Activated CD4-positive, CD25-positive, alpha-beta regulatory T cell treated with anti-CD3 and anti-CD28 coated beads, Interleukin-2, amount 50 U/mL, for 72 hours (primary cell): ENCODE measurements at regions not wholly inside any gene's neighbourhood (a gene's known extent, or its start where the extent isn't known, plus 50 kb on each side); places are given as distances from the start of the nearest gene placed in this dataset.

ENCODE experiments used
- DNase-seq: peaks from one replicate; pipeline ENCODE4 v3.0.0; 2021

DNA sequence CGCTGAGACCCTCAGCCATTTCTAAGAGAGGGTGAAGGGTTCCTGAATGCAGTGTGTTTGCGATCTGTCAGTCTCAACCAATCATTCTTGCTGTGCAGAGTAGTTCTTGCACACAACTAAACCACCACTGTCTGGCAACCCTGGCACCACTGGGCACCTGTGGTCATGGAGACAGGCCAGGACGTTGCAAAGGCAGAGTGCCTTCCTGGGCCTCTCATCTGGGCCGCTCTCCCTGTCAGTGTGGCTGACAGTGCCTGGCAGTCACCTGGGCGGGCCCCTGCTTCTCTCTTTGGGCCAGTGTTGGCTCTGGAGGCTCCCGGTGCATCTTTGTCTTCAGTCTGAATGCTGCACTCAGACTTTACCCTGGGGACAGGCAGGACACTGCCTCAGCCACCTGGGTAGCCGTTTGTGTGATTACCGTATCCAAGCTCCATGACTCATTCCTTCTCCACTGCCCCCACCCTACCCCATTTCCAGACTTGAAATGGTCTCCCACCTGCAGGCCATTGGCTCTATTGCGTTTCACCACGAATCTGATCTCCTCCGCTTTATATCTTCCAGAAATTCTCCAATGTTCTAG, 104.6 kb upstream of the KLF13 start:
- DNase-seq: peak; percentile 7

DNA sequence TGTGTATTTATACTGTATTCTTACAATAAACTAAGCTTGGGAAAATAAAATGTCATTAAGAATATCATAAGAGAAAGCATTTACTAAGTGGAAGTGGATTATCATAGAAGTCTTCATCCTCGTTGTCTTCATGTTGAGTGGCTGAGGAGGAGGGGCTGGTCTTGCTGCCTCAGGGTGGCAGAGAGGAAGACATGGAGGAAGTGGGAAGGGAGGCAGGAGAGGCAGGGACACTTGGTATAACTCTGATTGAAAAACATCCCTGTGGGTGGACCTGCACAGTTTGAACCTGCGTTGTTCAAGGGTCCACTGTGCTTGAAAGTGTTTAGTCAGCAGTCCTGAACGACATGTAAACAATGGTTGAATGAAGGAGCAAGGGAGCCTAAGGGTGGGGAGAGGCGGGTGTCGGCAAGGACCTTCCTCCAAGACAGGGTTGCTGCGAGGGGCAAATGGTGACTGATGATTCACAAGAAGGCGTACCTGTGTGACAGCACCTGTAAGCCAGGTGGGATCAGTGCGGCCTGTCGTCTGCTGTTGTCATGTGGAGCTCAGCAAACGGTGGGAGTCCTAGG, 103.8 kb upstream of the KLF13 start:
- peak; percentile 13 for DNase-seq

GRCh38 chr15:31223478-31224350, 102.9 kb upstream of the KLF13 start:
- DNase-seq: peak; percentile 22

DNA sequence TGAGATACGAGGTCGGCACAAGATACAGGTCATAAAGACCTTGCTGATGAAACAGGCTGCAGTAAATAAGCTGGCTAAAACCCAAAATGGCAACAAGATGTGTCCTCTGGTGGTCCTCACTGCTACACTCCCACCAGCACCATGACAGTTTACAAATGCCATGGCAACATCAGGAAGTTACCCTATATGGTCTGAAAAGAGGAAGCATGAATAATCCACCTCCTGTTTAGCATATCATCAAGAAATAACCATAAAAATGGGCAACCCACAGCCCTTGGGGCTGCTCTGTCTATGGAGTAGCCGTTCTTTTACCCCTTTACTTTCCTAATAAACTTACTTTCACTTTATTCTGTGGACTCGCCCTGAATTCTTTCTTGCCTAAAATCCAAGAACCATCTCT, 102.0 kb upstream of the KLF13 start:
- peak; percentile 2 for DNase-seq

GRCh38 chr15:31225356-31225955, 101.2 kb upstream of the KLF13 start:
- DNase-seq: no peak

DNA sequence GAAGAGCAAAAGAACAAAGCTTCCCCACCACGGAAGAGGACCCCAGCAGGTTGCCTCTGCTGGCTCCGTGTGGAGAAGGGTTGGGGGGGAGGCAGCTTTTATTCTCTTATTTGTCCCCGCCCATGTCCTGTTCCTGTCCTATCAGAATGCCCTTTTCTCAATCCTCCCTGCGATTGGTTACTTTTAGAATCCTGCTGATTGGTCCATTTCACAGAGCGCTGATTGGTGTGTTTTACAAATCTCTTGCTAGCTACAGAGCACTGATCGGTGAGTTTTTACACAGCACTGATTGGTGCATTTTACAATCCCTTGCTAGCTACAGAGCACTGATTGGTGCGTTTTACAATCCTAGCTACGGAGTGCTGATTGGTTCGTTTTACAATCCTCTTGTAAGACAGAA, 100.6 kb upstream of the KLF13 start:
- DNase-seq: no peak

GRCh38 chr15:31227235-31227634, 99.4 kb upstream of the KLF13 start:
- no peak for DNase-seq

- no peak for DNase-seq
Observed at GRCh38 chr15:31228011-31228484, 98.6 kb upstream of the KLF13 start.

DNA sequence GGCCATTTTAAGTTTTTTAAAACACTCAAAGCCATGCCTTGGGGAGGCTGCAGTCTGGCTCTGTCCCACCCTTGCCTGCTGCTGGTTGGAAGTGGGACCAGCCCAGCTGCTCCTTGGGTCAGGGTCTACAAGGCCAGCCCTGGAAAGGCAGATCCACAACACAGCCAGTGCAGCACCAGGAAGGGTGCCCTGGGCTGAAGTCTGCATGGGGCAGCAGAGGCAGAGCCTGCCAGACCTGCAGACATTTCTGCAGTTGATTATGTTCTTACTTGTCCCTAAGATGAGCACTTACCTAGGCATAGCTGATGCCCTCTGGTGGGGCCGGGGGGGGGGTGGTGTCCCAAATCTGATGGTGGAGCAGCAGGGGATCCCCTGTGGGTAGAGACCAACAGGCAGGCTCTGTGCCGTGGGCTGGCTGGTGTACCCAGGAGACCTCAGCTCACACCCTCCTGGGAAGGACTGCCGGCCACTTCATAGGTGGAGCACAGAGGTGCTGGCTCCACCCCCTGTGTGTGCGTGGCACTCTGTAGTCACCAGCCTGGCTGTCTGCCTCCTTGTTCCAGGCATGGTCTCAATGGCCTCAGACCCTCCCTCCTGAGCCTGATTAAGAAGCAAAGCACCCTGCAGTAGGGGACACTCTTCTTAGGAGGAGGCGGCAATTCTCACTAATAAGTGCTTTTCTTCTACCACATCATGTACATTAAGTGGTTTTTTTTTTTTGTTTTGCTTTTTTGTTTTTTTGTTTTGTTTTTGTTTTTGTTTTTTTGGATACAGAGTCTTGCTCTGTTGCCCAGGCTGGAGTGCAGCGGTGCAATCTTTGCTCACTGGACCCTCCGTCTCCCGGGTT, 97.4 kb upstream of the KLF13 start:
- DNase-seq: no peak

- no peak for DNase-seq
Observed at GRCh38 chr15:31230630-31231485, 95.8 kb upstream of the KLF13 start.

DNA sequence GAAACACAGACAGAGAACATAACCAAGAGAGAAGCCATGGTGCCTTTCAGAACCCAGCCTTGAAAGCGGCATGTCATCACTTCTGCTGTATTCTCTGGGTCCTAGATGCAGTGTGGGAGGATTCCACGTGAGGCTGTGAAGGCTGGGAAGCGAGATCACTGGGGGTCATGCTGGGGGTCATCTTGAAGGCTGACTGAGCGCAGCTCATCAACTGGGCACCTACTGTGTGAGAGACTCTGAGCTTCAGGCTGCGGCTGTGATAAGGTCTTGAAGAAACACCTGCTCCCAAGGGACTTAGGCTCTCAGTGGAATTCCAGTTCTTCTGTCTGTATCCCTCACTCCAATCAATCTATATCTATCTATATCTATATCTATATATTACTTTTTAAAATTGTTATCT, 91.8 kb upstream of the KLF13 start:
- no peak for DNase-seq

GRCh38 chr15:31235311-31236183, 91.1 kb upstream of the KLF13 start:
- DNase-seq: no peak

GRCh38 chr15:31236184-31237042, 90.2 kb upstream of the KLF13 start:
- DNase-seq: no peak

DNA sequence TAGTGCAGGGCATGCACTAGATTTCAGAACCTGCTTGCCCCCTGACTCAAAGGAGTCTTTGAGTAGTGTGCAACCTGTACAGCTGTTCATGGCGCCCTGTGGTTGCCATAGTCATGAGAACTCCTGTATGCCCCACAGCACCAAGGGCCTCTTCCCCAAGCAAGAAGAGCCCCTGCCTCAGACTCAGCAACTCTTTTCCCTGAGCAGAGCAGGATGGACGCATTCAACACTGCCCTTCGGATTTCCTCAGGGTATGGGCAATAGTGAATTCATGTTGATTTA, 89.7 kb upstream of the KLF13 start:
- DNase-seq: peak; percentile 4

- DNase-seq: peak; percentile 4
Observed at GRCh38 chr15:31238906-31239305, 87.7 kb upstream of the KLF13 start.

- peak; percentile 5 for DNase-seq
Observed at GRCh38 chr15:31239409-31239808, 87.2 kb upstream of the KLF13 start.

GRCh38 chr15:31241888-31242522, 84.6 kb upstream of the KLF13 start:
- DNase-seq: peak; percentile 26

GRCh38 chr15:31243895-31244294, 82.7 kb upstream of the KLF13 start:
- DNase-seq: no peak

DNA sequence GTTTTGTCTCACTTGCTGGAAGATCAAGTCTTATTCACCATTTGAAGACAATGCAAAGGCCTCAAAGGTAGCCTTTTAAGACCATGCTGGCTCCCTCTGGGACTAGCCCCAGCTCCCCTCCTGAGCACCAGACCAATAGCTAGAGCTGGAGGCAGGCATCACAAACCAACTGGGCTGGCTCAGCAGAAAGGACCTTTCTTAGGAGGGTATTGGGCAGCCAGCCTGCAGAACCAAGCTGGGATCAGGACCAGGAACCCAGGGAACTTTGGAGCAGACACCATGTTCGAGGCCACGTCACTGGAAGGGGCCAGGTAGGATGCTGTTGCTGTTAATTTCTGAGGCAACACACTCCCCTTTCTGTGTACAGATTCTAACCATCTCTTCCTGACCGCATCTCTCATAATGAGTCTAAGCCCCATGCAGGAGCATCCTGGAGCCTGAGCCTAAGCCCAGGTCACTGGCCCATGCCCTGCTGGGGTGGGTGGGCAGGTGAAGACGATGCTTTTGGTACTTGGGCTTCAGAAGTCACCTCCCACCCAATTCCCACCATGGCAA, 81.4 kb upstream of the KLF13 start:
- DNase-seq: no peak
